Ovary (tissue), 3 donors: ENCODE measurements at regions not wholly inside any gene's neighbourhood (a gene's known extent, or its start where the extent isn't known, plus 50 kb on each side); places are given as distances from the start of the nearest gene placed in this dataset.

Experiments used
- CTCF ChIP-seq, 3 donors: fragments of 450-650 bp in 2 of 3; fragments of 200-600 bp in 1 of 3; IDR thresholded peaks; one replicate each; pipeline versions ENCODE4 v1.5.1 to v1.8.0; 2016 to 2022; ENCODE audit warnings: antibody characterized with exemption in 3 of 3, mild to moderate bottlenecking in 1 of 3
- EP300 ChIP-seq: sonication (generic); formaldehyde crosslinking; IDR thresholded peaks from one replicate; pipeline ENCODE4 v1.6.1; 2017; ENCODE audit warnings: antibody characterized with exemption
- POLR2A ChIP-seq: fragments of 450-650 bp; IDR thresholded peaks from one replicate; pipeline ENCODE4 v1.6.1; 2017; ENCODE audit warnings: antibody characterized with exemption, mild to moderate bottlenecking, moderate library complexity
- donor health status: DM: no; HTN: no; CAD: no.

- TF ChIP-seq CTCF (IDR thresholded peaks at IDR 0.05): no peak
- no peak for TF ChIP-seq POLR2A
- TF ChIP-seq EP300: no peak
These were observed 958.2 kb downstream of the DNAJB9 start for GRCh38 chr7:109527833-109528232.
